A549 (cell line): ENCODE measurements at regions not wholly inside any gene's neighbourhood (a gene's known extent, or its start where the extent isn't known, plus 50 kb on each side); places are given as distances from the start of the nearest gene placed in this dataset.

ENCODE experiments used
- EHF ChIP-seq: fragments of 250-450 bp; sonication (Bioruptor Pico); IDR thresholded peaks from 2 replicates; pipeline ENCODE4 v1.5.0; 2020; ENCODE audit warnings: mild to moderate bottlenecking
- HMGXB4 ChIP-seq: fragments of 250-450 bp; sonication (Bioruptor Pico); IDR thresholded peaks from 2 replicates; pipeline ENCODE4 v1.5.0; 2021; ENCODE audit warnings: mild to moderate bottlenecking, moderate library complexity, borderline replicate concordance
- JUN ChIP-seq, 2 experiments: fragments of >200 bp; sonication (Bioruptor Twin); formaldehyde crosslinking; IDR thresholded peaks; 2 replicates in 1 of 2; 3 replicates in 1 of 2; pipeline ENCODE4 v1.6.1; 2016 to 2017
- JUNB ChIP-seq: fragments of >200 bp; sonication (Bioruptor Twin); formaldehyde crosslinking; IDR thresholded peaks from 2 replicates; pipeline ENCODE4 v1.6.1; 2016
- PHF8 ChIP-seq: fragments of 200-600 bp; sonication (generic); IDR thresholded peaks from 2 replicates; pipeline ENCODE4 v1.6.1; 2016; ENCODE audit warnings: low read depth, mild to moderate bottlenecking, antibody characterized with exemption, moderate library complexity, borderline replicate concordance
- POLR2A ChIP-seq: IDR thresholded peaks from 2 replicates; pipeline ENCODE4 v1.6.1; 2012; ENCODE audit warnings: mild to moderate bottlenecking, low read length
- RAD21 ChIP-seq, 2 experiments: fragments of >200 bp in 1 of 2; sonication (Bioruptor Twin) in 1 of 2; formaldehyde crosslinking in 1 of 2; IDR thresholded peaks in 1 of 2; conservative IDR thresholded peaks in 1 of 2; 2 replicates in 1 of 2; 3 replicates in 1 of 2; pipeline ENCODE4 v1.6.1; 2012 to 2018; ENCODE audit warnings: inconsistent platforms in 1 of 2
- RFX5 ChIP-seq: fragments of 450-650 bp; IDR thresholded peaks from 2 replicates; pipeline ENCODE4 v1.7.1; 2014; ENCODE audit warnings: antibody characterized with exemption, mild to moderate bottlenecking, moderate library complexity
- TF ChIP-seq, protein P1 (sequence below): fragments of >200 bp; sonication (Bioruptor Twin); formaldehyde crosslinking; IDR thresholded peaks from 3 replicates; pipeline ENCODE4 v1.5.1; 2016

DNA sequence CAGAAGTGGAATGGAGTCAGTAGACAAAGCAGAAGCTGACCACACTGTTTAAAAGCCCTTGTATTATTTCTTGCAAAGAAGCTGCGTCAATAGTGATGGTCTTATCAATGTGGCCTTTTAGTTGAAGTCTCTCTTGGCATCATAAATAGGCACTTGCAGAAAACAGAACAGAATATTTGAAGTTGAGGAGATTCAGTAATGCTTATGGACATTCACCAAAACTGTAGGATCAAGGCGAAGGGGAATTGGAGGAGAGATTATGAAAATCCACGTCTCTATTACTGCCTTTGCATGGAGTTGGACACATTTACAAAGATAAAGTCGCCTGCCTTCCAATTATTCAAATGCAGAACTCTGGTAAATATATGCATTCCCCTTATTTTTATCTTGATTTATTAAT lies 1482.8 kb downstream of the EFNB2 start:
- TF ChIP-seq EHF (CRISPR knock-in tag) (no peak), JUN (IDR thresholded peaks at IDR 0.05) (no peak), JUNB (no peak), RAD21 (conservative IDR thresholded peaks at IDR 0.05 in 1 of 2, IDR thresholded peaks at IDR 0.05 in 1 of 2) (no peak), HMGXB4 (no peak), POLR2A (no peak), RFX5 (no peak), PHF8 (no peak)
- TF ChIP-seq, protein P1, sequence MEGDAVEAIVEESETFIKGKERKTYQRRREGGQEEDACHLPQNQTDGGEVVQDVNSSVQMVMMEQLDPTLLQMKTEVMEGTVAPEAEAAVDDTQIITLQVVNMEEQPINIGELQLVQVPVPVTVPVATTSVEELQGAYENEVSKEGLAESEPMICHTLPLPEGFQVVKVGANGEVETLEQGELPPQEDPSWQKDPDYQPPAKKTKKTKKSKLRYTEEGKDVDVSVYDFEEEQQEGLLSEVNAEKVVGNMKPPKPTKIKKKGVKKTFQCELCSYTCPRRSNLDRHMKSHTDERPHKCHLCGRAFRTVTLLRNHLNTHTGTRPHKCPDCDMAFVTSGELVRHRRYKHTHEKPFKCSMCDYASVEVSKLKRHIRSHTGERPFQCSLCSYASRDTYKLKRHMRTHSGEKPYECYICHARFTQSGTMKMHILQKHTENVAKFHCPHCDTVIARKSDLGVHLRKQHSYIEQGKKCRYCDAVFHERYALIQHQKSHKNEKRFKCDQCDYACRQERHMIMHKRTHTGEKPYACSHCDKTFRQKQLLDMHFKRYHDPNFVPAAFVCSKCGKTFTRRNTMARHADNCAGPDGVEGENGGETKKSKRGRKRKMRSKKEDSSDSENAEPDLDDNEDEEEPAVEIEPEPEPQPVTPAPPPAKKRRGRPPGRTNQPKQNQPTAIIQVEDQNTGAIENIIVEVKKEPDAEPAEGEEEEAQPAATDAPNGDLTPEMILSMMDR: no peak
